ENCODE measurements at regions not wholly inside any gene's neighbourhood (a gene's known extent, or its start where the extent isn't known, plus 50 kb on each side); places are given as distances from the start of the nearest gene placed in this dataset.

DNA sequence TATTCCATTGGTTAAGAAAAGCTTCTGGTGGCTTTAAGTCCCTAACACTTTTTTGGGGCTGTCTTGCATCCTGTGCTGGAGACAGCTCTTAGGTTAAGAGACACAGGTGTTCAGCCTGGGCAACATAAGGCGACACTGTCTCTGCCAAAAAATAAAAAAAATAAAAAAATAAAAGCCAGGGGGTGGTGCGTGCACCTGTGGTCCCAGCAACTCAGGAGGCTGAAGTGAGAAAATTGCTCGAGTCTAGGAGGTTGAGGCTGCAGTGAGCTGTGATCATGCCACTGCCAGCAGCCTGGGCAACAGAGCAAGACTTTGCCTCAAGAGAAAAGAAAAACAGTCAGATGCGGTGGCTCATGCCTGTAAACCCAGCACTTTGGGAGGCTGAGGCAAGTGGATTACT, 55.6 kb upstream of the ZMYND8 start:
- H3K4me1 ChIP-seq (ENCODE audit: control insufficient read depth in 4 of 4, insufficient read depth in 4 of 4, low read length in 3 of 4): no peaks in the 10 kb centered on the region
- no peaks in the 10 kb centered on the region for H3K27me3 ChIP-seq (ENCODE audit: control insufficient read depth in 4 of 4, insufficient read depth in 4 of 4, low read length in 3 of 4)

GRCh38 chr20:47413189-47413588, 56.7 kb upstream of the ZMYND8 start:
- H3K4me3 ChIP-seq (ENCODE audit: low read depth in 1 of 3, low read length in 3 of 3): no peak overlapping the region
- no peaks in the 10 kb centered on the region for H3K36me3 ChIP-seq (ENCODE audit: control insufficient read depth in 4 of 4, insufficient read depth in 3 of 4, low read depth in 1 of 4, low read length in 3 of 4)
- no peak overlapping the region for H3K9ac ChIP-seq (ENCODE audit: low read depth in 1 of 2, low read length in 2 of 2)
- WGBS: 91% methylated on average over 8 of the region's 8 CpGs
- no peaks in the 10 kb centered on the region for H3K27me3 ChIP-seq (ENCODE audit: control insufficient read depth in 4 of 4, insufficient read depth in 4 of 4, low read length in 3 of 4)
- no peaks in the 10 kb centered on the region for H3K4me1 ChIP-seq (ENCODE audit: control insufficient read depth in 4 of 4, insufficient read depth in 4 of 4, low read length in 3 of 4)
- TF ChIP-seq TAF1 (conservative IDR thresholded peaks at IDR 0.05) (no peak), YY1 (IDR thresholded peaks at IDR 0.05) (no peak), FOXA2 (IDR thresholded peaks at IDR 0.05) (no peak), GABPA (IDR thresholded peaks at IDR 0.05 in 1 of 2, conservative IDR thresholded peaks at IDR 0.05 in 1 of 2) (no peak), NR2F2 (IDR thresholded peaks at IDR 0.05) (no peak), ATF3 (IDR thresholded peaks at IDR 0.05) (no peak), CTCF (IDR thresholded peaks at IDR 0.05; ENCODE audit: low read depth, low read length, missing input control) (no peak), RAD21 (IDR thresholded peaks at IDR 0.05) (no peak), RXRA (IDR thresholded peaks at IDR 0.05) (no peak), HNF4A (conservative IDR thresholded peaks at IDR 0.05) (no peak), JUND (IDR thresholded peaks at IDR 0.05) (no peak), HNF4G (IDR thresholded peaks at IDR 0.05) (no peak), SP1 (IDR thresholded peaks at IDR 0.05) (no peak), FOXA1 (IDR thresholded peaks at IDR 0.05) (no peak), MAX (IDR thresholded peaks at IDR 0.05) (no peak)
- no peak overlapping the region for H3K27ac ChIP-seq (ENCODE audit: low read depth in 1 of 2, low read length in 2 of 2)
- DNase-seq (ENCODE audit: low spot score): no peak
- H3K9me3 ChIP-seq (ENCODE audit: control insufficient read depth in 4 of 4, low read length in 3 of 4): no peaks in the 10 kb centered on the region

More for the DNA sequence above, 55.6 kb upstream of the ZMYND8 start:
- TF ChIP-seq SP1 (IDR thresholded peaks at IDR 0.05) (no peak), MAX (IDR thresholded peaks at IDR 0.05) (no peak), YY1 (IDR thresholded peaks at IDR 0.05) (no peak)
- Histone ChIP-seq H3K36me3 (ENCODE audit: control insufficient read depth in 4 of 4, insufficient read depth in 3 of 4, low read depth in 1 of 4, low read length in 3 of 4) (no peaks in the 10 kb centered on the region), H3K4me3 (ENCODE audit: low read depth in 1 of 3, low read length in 3 of 3) (no peak overlapping the region), H3K9me3 (ENCODE audit: control insufficient read depth in 4 of 4, low read length in 3 of 4) (no peaks in the 10 kb centered on the region), H3K27ac (ENCODE audit: low read depth in 1 of 2, low read length in 2 of 2) (no peak overlapping the region), H3K9ac (ENCODE audit: low read depth in 1 of 2, low read length in 2 of 2) (no peak overlapping the region)
- no peak for DNase-seq (ENCODE audit: low spot score)
- WGBS: 88% methylated on average over 4 of the region's 4 CpGs

DNA sequence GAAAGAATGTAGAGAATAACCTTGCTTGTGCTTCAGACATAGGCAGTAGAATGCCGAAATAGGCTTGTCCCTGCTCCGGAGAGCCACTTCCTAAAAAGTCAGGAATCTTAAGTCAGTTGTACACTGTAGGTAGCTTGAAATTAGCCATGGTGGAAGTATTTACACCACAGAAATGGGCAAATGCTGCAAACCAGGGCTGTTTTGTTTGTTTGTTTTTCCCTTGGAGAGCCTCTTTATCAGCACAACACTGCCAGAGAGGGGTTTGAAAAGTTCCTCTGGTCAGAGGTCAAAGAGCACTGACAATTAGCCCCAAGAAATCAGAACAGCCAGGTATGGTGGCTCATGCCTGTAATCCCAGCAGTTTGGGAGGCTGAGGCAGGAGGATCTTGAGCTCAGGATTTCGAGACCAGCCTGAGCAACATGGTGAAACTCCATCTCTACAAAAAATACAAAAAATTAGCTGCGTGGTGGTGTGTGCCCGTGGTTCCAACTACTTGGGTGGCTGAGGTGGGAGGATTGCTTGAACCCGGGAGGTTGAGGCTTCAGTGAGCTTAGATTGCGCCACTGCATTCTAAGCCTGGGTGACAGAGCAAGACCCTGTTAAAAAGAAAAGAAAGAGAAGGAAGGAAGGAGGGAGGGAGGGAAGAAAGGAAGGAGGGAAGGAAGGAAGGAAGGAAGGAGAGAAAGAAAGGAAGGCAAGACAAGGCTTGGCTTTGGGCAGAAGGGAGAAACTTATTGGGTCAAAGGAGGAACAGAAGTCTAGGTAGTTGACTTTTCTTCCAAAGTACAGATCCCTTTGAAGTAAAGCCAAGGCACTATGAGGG, 61.0 kb upstream of the ZMYND8 start:
- H3K9ac ChIP-seq (ENCODE audit: low read depth in 1 of 2, low read length in 2 of 2): no peak overlapping the region
- H3K9me3 ChIP-seq (ENCODE audit: control insufficient read depth in 4 of 4, low read length in 3 of 4): no peaks in the 10 kb centered on the region
- H3K27me3 ChIP-seq (ENCODE audit: control insufficient read depth in 4 of 4, insufficient read depth in 4 of 4, low read length in 3 of 4): no peaks in the 10 kb centered on the region
- H3K36me3 ChIP-seq (ENCODE audit: control insufficient read depth in 4 of 4, insufficient read depth in 3 of 4, low read depth in 1 of 4, low read length in 3 of 4): no peaks in the 10 kb centered on the region
- H3K4me1 ChIP-seq (ENCODE audit: control insufficient read depth in 4 of 4, insufficient read depth in 4 of 4, low read length in 3 of 4): no peaks in the 10 kb centered on the region
- no peak overlapping the region for H3K4me3 ChIP-seq (ENCODE audit: low read depth in 1 of 3, low read length in 3 of 3)
- WGBS: 93% methylated on average over 7 of the region's 7 CpGs
- no peak for DNase-seq (ENCODE audit: low spot score)
- H3K27ac ChIP-seq (ENCODE audit: low read depth in 1 of 2, low read length in 2 of 2): no peak overlapping the region
- no peak for TF ChIP-seq CTCF (IDR thresholded peaks at IDR 0.05; ENCODE audit: low read depth, low read length, missing input control)
- no peak for TF ChIP-seq GABPA (IDR thresholded peaks at IDR 0.05 in 1 of 2, conservative IDR thresholded peaks at IDR 0.05 in 1 of 2)
- TF ChIP-seq SP1 (IDR thresholded peaks at IDR 0.05): no peak
- no peak for TF ChIP-seq MAX (IDR thresholded peaks at IDR 0.05)
- TF ChIP-seq, protein P1, sequence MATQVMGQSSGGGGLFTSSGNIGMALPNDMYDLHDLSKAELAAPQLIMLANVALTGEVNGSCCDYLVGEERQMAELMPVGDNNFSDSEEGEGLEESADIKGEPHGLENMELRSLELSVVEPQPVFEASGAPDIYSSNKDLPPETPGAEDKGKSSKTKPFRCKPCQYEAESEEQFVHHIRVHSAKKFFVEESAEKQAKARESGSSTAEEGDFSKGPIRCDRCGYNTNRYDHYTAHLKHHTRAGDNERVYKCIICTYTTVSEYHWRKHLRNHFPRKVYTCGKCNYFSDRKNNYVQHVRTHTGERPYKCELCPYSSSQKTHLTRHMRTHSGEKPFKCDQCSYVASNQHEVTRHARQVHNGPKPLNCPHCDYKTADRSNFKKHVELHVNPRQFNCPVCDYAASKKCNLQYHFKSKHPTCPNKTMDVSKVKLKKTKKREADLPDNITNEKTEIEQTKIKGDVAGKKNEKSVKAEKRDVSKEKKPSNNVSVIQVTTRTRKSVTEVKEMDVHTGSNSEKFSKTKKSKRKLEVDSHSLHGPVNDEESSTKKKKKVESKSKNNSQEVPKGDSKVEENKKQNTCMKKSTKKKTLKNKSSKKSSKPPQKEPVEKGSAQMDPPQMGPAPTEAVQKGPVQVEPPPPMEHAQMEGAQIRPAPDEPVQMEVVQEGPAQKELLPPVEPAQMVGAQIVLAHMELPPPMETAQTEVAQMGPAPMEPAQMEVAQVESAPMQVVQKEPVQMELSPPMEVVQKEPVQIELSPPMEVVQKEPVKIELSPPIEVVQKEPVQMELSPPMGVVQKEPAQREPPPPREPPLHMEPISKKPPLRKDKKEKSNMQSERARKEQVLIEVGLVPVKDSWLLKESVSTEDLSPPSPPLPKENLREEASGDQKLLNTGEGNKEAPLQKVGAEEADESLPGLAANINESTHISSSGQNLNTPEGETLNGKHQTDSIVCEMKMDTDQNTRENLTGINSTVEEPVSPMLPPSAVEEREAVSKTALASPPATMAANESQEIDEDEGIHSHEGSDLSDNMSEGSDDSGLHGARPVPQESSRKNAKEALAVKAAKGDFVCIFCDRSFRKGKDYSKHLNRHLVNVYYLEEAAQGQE (IDR thresholded peaks at IDR 0.05): no peak
- TF ChIP-seq EGR1 (IDR thresholded peaks at IDR 0.05; ENCODE audit: low read depth in 2 of 2): no peak
- TF ChIP-seq HNF4G (IDR thresholded peaks at IDR 0.05): no peak
- TF ChIP-seq RAD21 (IDR thresholded peaks at IDR 0.05): no peak
- no peak for TF ChIP-seq TAF1 (conservative IDR thresholded peaks at IDR 0.05)

All from liver (tissue), 8 donors.